Activated CD4-positive, alpha-beta memory T cell treated with anti-CD3 and anti-CD28 coated beads, Interleukin-2, amount 10 ng/mL, durations not matched to agents 7 days and 5 days (primary cell): ENCODE measurements at regions not wholly inside any gene's neighbourhood (a gene's known extent, or its start where the extent isn't known, plus 50 kb on each side); places are given as distances from the start of the nearest gene placed in this dataset.

Experiments used
- CTCF ChIA-PET: fragments of 350-600 bp; sonication (Branson Sonifier 250); formaldehyde crosslinking; loops from one replicate; lab custom pipeline; 2021; ENCODE audit warnings: antibody characterized with exemption, inconsistent platforms; lab: Charles Lee
- POLR2A ChIA-PET: fragments of 350-600 bp; sonication (Branson Sonifier 250); formaldehyde crosslinking; loops from one replicate; lab custom pipeline; 2021; ENCODE audit warnings: antibody characterized with exemption; lab: Charles Lee
- DNase-seq: peaks from one replicate; pipeline ENCODE4 v3.0.0-alpha.2; 2020
- H3K27ac Mint-ChIP-seq: one replicate; pipeline ENCODE4 v1.8.0; 2021; ENCODE audit warnings: mild to moderate bottlenecking, mixed read lengths
- H3K27me3 Mint-ChIP-seq: one replicate; pipeline ENCODE4 v1.8.0; 2021; ENCODE audit warnings: mixed read lengths
- H3K36me3 Mint-ChIP-seq: one replicate; pipeline ENCODE4 v1.8.0; 2021; ENCODE audit warnings: low read depth, mixed read lengths
- H3K4me1 Mint-ChIP-seq: one replicate; pipeline ENCODE4 v1.8.0; 2021; ENCODE audit warnings: mixed read lengths
- H3K4me3 Mint-ChIP-seq: one replicate; pipeline ENCODE4 v1.8.0; 2021; ENCODE audit warnings: mild to moderate bottlenecking, mixed read lengths
- H3K9me3 Mint-ChIP-seq: one replicate; pipeline ENCODE4 v1.8.0; 2021; ENCODE audit warnings: mixed read lengths

DNA sequence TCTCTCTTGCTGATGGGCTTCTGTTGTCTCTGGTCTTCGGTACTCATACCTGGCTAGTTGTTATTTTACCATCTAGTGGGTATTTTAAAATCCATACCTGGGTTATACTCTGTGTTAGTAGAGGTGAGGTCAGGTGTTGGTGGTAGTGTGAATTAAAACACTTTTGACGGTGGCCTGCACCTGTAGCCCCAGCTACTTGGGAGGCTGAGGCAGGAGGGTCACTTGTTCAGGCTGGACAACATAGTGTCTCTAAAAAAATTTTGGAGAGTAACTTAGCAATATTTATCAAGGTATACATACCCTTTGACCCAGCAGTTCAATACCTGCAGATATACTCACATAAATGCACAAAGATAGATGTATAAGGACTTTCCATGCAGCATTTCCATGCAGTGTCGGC is 55.4 kb downstream of the GSX1 start:
- H3K4me1 Mint-ChIP-seq: no peaks in the 10 kb centered on the region
- H3K27me3 Mint-ChIP-seq: peaks cover 41% of the 10 kb centered on the region
- ChIA-PET POLR2A (no interaction called here), CTCF (no interaction called here)
- DNase-seq: no peak
- no peaks in the 10 kb centered on the region for H3K36me3 Mint-ChIP-seq
- H3K4me3 Mint-ChIP-seq: no peak overlapping the region
- no peaks in the 10 kb centered on the region for H3K9me3 Mint-ChIP-seq
- no peak overlapping the region for H3K27ac Mint-ChIP-seq

DNA sequence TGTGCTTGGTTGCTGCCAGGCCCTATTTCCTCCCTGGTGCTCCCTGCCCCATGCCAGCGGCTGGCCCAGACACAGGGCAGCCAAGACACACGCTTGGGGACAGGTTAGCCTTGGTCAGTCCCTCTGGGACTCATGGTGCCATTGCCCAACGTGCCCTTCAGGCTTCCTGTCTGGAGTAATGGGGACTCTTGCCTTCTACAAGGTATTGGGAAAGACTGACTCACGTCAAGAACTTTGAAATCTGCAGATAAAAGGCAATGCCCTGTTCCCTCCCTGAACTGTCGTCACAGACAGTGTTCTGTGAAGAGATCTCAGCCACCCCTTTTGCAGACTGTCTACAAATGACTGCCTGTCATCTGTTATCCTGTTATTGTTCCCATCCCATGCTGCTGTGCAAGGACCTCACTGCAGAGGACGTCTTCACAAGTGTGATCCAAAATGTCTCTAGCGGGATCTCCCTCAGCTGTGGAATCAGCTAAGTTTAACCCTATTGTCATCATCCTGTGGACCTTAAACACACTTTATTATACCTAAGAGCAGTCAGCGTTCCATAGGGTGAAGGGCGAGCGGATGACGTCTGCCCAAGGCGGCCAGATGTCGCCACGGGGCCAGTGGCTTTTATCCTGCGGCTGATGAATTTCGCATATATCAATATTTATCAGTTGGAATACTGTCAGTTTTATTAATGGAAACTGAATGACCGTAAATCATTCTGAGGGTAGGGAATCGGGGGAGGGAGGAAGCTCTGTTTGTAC is 59.0 kb downstream of the GSX1 start:
- no peak for DNase-seq
- Mint-ChIP-seq H3K27me3 (peaks cover 29% of the 10 kb centered on the region), H3K27ac (no peak overlapping the region), H3K4me3 (no peak overlapping the region), H3K9me3 (no peaks in the 10 kb centered on the region), H3K4me1 (no peaks in the 10 kb centered on the region), H3K36me3 (no peaks in the 10 kb centered on the region)
- ChIA-PET POLR2A (no interaction called here), CTCF (interaction anchor here (1.2 to 1.9 kb wide), 2 partner anchors 18 to 25 kb away, joined by 3 to 5 read pairs; no protein-coding TSS in a partner anchor)

DNA sequence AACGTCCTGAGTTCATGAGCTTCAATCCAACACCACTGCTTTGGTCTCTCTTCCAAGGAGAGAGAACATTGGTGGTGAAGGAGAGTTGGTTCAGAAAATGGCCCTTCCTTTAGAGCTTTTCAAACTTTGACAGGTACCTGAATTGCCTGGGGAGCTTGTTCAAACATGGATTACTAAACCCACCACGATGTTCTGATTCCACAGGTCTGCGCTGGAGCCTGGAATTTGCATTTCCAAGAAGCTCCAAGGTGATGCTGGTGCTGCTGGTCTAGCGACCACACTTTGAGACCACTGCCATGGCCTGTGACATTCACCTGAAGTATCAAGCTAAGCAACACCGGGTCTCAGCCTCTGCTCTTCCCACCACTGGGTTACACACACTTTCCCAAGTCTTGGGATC is 60.2 kb downstream of the GSX1 start:
- Mint-ChIP-seq H3K4me1 (no peaks in the 10 kb centered on the region), H3K27me3 (peaks cover 23% of the 10 kb centered on the region), H3K27ac (no peak overlapping the region), H3K36me3 (no peaks in the 10 kb centered on the region), H3K4me3 (no peak overlapping the region), H3K9me3 (no peaks in the 10 kb centered on the region)
- ChIA-PET CTCF (interaction anchor here (0.9 to 1.9 kb wide), 4 partner anchors 17 to 26 kb away, joined by 3 to 5 read pairs (median 3); no protein-coding TSS in a partner anchor), POLR2A (no interaction called here)
- no peak for DNase-seq

DNA sequence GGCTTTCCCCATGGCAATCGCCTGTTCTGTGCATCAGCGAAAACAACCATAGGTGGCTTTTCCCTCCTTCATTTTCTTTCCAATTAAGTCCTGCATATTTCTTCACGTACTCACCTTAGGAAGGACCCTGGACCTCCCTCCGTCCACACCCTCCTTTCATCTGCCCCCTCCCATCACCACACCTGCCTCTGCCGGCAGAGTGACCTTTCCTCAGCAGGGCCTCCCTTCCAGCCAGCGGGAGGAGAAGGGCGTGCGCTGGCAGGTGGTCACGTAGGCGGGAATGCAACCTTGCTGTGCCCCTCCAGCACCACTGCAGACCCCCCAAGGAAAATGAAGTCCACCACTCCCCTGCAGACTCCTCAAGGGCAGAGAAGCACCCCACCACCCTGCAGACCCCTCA is 61.1 kb downstream of the GSX1 start:
- H3K27ac Mint-ChIP-seq: no peak overlapping the region
- DNase-seq: no peak
- H3K4me1 Mint-ChIP-seq: no peaks in the 10 kb centered on the region
- H3K27me3 Mint-ChIP-seq: peaks cover 18% of the 10 kb centered on the region
- H3K4me3 Mint-ChIP-seq: no peak overlapping the region
- ChIA-PET CTCF (interaction anchor here (0.9 kb wide), 1 partner anchor 23 kb away, joined by 3 read pairs; no protein-coding TSS in a partner anchor), POLR2A (no interaction called here)
- H3K36me3 Mint-ChIP-seq: no peaks in the 10 kb centered on the region
- no peaks in the 10 kb centered on the region for H3K9me3 Mint-ChIP-seq

DNA sequence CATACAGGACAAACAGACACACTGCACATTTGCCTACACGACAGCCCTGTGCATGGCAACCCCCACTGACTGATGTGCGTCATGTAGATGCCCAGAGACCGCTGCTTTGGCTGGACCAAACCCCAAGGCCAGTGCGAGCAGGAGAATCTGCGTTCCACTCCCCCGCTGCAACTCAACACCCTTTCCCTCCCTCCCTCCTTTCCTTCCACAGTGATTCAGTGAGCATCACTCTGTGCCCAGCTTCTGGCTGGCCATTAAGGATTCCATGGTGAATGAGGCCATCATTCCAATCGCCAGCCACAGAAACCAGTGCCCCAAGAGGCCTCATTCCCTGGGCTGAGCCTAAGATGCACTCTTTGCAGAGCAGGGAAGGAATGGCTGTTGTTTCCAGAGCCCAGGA is 61.6 kb downstream of the GSX1 start:
- ChIA-PET POLR2A (no interaction called here), CTCF (no interaction called here)
- Mint-ChIP-seq H3K36me3 (no peaks in the 10 kb centered on the region), H3K9me3 (no peaks in the 10 kb centered on the region), H3K4me3 (no peak overlapping the region), H3K27ac (no peak overlapping the region), H3K27me3 (peaks cover 17% of the 10 kb centered on the region), H3K4me1 (no peaks in the 10 kb centered on the region)
- DNase-seq: no peak

DNA sequence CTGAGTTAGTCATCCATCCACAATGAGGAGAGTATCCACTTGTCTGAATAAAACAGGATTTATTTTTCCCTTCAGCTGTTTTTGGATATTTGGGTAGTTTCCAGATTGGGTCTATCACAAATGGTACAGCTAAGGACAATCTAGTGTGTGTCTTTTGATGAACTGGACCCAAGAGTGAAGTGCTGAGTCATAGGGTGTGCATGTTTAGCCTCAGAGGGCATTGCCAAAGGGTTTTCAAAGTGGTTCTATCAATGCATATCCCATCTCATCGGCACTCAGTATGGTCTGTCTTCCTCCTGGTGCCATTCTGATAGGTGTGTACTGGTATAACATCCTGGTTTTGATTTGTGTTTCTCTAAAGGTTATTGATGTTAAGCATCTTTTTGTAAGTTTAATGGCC is 62.3 kb downstream of the GSX1 start:
- CTCF ChIA-PET: interaction anchor here (1.7 kb wide), 1 partner anchor 24 kb away, joined by 5 read pairs; no protein-coding TSS in a partner anchor
- Mint-ChIP-seq H3K27me3 (peaks cover 11% of the 10 kb centered on the region), H3K27ac (no peak overlapping the region), H3K4me1 (no peaks in the 10 kb centered on the region), H3K4me3 (no peak overlapping the region), H3K36me3 (no peaks in the 10 kb centered on the region), H3K9me3 (no peaks in the 10 kb centered on the region)
- POLR2A ChIA-PET: no interaction called here
- DNase-seq: no peak

DNA sequence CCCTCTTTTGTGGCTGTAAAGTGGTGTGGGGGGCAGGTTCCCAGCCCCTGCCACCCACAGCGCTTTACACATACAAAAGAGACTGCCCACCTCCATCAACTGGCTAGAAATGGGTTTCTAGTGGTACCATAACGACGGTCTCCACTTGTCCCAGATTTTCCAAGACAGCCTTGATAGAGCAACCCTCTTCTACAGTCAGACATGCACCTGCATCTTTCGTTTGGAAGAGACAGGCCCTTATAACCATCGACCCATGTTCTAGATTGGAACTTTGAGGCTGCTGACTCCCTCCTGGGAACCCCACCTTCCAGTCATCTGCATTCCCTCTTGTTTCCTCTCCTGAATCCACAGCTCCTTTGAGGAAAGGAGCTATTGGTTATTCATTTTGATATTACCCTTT is 63.1 kb downstream of the GSX1 start:
- Mint-ChIP-seq H3K36me3 (no peaks in the 10 kb centered on the region), H3K27me3 (peaks cover 4% of the 10 kb centered on the region)
- POLR2A ChIA-PET: no interaction called here

DNA sequence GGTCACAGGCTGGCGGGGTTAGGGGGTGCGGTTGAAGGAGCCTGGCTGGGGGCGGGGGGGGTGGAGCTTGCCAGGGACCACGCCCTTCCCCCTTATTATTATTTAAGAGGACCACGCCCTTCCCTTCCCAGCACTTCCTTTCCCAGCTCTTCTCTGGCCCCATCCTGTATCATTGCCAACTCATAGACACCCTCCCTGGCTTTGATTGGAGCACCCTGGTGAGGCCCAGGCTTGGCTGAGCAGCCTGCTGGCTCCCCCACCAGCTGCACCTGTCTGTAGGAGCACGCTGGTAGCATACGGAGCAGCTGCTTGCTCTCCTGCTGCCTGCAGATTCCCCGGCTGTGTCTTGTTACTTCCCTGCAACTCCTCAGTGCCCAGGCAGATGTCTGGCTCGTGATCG is 62.5 kb upstream of the PDX1 start:
- no peaks in the 10 kb centered on the region for H3K9me3 Mint-ChIP-seq
- H3K27ac Mint-ChIP-seq: no peak overlapping the region
- no peak for DNase-seq
- ChIA-PET CTCF (no interaction called here), POLR2A (no interaction called here)
- peaks cover 10% of the 10 kb centered on the region for H3K27me3 Mint-ChIP-seq
- H3K36me3 Mint-ChIP-seq: no peaks in the 10 kb centered on the region
- no peak overlapping the region for H3K4me3 Mint-ChIP-seq
- H3K4me1 Mint-ChIP-seq: no peaks in the 10 kb centered on the region

More for the DNA sequence above, 63.1 kb downstream of the GSX1 start:
- no peaks in the 10 kb centered on the region for H3K9me3 Mint-ChIP-seq
- DNase-seq: no peak
- H3K27ac Mint-ChIP-seq: no peak overlapping the region
- no peak overlapping the region for H3K4me3 Mint-ChIP-seq
- no peaks in the 10 kb centered on the region for H3K4me1 Mint-ChIP-seq
- CTCF ChIA-PET: interaction anchor here (1.7 kb wide), 1 partner anchor 25 kb away, joined by 5 read pairs; no protein-coding TSS in a partner anchor

DNA sequence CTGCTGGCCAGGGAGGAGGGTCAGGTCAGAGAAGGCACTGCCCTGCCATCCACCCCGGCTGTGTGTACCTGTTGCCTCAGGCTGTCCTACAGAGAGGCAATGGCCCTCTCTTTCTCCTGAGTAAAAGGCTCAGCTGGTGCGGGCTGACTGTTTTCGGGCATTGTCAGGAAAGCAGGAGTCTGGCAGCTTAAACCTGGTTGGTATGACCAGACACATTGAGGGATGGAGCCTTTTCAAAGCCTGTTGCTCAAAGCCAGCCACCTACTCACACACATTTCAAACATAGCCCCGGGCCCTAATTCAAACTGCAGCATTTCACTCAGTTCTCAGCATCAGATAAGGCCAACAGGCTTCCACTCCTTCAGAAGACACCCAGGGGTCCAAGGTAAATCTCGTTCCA is 61.8 kb upstream of the PDX1 start:
- no peaks in the 10 kb centered on the region for H3K4me1 Mint-ChIP-seq
- H3K9me3 Mint-ChIP-seq: no peaks in the 10 kb centered on the region
- H3K4me3 Mint-ChIP-seq: no peak overlapping the region
- H3K27ac Mint-ChIP-seq: no peak overlapping the region
- H3K27me3 Mint-ChIP-seq: peaks cover 13% of the 10 kb centered on the region
- no peak for DNase-seq
- no peaks in the 10 kb centered on the region for H3K36me3 Mint-ChIP-seq
- ChIA-PET POLR2A (no interaction called here), CTCF (no interaction called here)

DNA sequence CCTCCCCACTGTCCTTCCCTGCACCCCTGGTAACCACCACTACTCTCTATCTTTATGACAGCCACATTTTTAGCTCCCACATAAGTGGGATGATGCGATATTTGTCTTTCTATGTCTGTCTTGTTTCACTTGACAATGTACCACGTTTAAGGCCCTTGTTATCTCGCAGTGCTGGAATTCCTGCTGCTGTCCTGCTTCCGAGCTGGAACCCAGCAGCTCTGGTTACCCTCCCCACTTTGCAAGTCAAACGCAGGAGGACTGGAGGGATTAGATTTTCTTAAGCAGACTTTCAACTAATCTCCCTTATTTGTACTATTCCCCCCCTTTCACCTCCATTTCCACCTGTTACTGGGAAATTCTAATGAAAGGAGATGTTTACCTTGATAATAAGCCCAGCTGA is 59.1 kb upstream of the PDX1 start:
- Mint-ChIP-seq H3K27me3 (peaks cover 22% of the 10 kb centered on the region), H3K4me3 (no peak overlapping the region), H3K36me3 (no peaks in the 10 kb centered on the region), H3K4me1 (no peaks in the 10 kb centered on the region), H3K27ac (no peak overlapping the region), H3K9me3 (no peaks in the 10 kb centered on the region)
- CTCF ChIA-PET: interaction anchor here (1.5 kb wide), 2 partner anchors 33 to 93 kb away, joined by 4 to 5 read pairs; no protein-coding TSS in a partner anchor
- POLR2A ChIA-PET: no interaction called here
- DNase-seq: no peak

DNA sequence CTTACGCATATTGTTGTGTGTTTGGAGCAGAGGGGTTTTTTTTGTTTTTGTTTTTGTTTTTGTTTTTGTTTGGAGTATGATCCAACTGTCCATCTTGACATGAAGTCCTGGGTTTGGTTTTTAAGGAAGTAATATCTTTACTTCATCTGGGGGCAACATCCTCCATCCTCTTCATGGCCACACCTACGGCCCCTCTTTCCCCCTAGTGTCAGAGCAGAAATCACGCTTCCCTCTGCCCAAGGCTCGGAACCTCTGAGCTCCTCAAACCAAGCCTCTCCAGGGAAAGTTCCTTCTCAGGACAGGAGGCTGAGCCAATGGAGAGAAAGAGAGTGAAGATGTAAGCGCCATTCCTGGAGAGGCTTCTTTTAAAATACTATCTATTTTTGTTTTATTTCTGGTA is 58.6 kb upstream of the PDX1 start:
- ChIA-PET CTCF (interaction anchor here (1.5 kb wide), 1 partner anchor 93 kb away, joined by 5 read pairs; no protein-coding TSS in a partner anchor), POLR2A (no interaction called here)
- no peak for DNase-seq
- H3K27me3 Mint-ChIP-seq: peaks cover 26% of the 10 kb centered on the region
- H3K4me1 Mint-ChIP-seq: no peaks in the 10 kb centered on the region
- H3K9me3 Mint-ChIP-seq: no peaks in the 10 kb centered on the region
- no peak overlapping the region for H3K4me3 Mint-ChIP-seq
- H3K27ac Mint-ChIP-seq: no peak overlapping the region
- no peaks in the 10 kb centered on the region for H3K36me3 Mint-ChIP-seq

DNA sequence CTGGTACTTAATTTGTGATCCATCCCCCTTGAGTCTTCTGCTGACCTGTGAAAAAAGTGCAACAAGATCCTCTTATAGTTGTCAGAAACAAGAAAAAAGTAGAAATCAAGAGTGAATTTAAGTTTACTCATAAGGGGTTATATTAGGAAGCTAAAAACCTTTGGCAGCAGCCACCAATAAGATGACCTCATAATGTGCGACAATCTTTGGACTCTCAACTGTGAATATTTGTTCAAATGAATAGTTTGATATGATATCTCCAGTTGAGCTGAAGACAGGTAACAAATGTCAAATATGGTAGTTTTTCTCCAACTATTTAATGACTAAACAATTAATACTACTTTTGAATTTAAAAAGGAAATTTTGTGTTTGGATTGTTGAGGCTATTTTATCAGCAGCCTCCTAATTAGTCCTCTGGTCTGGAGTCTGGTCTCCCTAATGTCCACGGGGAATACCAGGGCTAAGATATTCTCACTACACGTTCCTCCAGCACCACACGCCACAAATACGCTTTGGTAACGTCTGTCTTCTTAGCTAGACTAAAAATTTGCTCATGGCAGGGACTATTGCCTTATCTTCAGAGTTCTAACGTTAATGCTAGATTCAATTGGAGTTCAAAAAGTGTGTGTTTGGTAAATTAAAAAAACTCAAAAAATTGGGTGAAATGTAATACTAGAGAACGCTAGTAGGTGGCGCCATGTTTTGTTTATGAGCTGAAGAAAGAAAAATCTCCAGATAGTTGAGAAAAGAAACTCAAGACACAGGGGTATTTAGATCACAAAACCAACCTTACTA is 51.0 kb upstream of the PDX1 start:
- Mint-ChIP-seq H3K9me3 (no peaks in the 10 kb centered on the region), H3K27ac (no peak overlapping the region), H3K36me3 (no peaks in the 10 kb centered on the region), H3K4me3 (no peak overlapping the region), H3K27me3 (peaks cover 26% of the 10 kb centered on the region), H3K4me1 (no peaks in the 10 kb centered on the region)
- no peak for DNase-seq
- ChIA-PET CTCF (interaction anchor here (0.5 to 2.3 kb wide), 9 partner anchors 17 to 506 kb away, joined by 3 to 12 read pairs (median 5); no protein-coding TSS in a partner anchor), POLR2A (no interaction called here)

DNA sequence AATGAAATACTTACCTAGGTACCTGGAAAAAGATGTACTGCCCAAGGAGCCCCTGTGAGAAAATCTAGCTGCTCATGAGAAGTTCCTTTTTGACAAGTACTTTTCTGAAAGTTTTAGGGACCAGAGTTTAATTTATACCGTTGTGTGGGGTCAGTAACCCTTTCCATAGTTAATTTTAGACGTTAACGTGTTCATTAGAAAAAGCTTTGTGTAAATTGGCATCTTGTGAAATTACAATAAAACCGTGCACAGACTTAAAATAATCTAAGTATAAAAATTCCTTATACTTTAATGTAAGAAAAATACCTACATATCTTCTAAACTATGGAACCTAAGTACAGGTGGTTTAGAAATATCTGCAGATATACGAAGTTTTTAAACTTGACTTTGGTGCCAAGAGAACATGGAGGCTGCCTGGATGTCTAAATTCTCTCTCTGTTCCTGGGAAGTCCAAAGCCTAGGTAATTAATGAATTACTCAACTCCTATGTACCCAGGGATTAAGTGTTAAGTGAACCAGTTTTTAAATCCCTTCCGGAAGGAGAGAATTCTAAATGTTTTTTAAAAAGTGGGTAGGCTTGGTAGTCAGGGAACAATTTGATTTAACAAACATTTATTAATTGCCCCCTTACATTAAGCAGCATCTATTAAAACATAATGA is 50.2 kb upstream of the PDX1 start:
- H3K36me3 Mint-ChIP-seq: no peaks in the 10 kb centered on the region

More for the DNA sequence above, 50.2 kb upstream of the PDX1 start:
- Mint-ChIP-seq H3K27me3 (peaks cover 26% of the 10 kb centered on the region), H3K4me3 (no peak overlapping the region), H3K4me1 (no peaks in the 10 kb centered on the region), H3K9me3 (no peaks in the 10 kb centered on the region), H3K27ac (no peak overlapping the region)
- DNase-seq: no peak
- ChIA-PET CTCF (interaction anchor here (0.5 to 2.3 kb wide), 8 partner anchors 18 to 507 kb away, joined by 3 to 12 read pairs (median 6); no protein-coding TSS in a partner anchor), POLR2A (no interaction called here)
